Heart left ventricle (tissue), 13 donors: ENCODE measurements at regions not wholly inside any gene's neighbourhood (a gene's known extent, or its start where the extent isn't known, plus 50 kb on each side); places are given as distances from the start of the nearest gene placed in this dataset.

ENCODE experiments used
- POLR2A ChIP-seq, 2 donors: fragments of 450-650 bp; IDR thresholded peaks; one replicate each; pipeline ENCODE4 v1.6.1; 2017; ENCODE audit warnings: antibody characterized with exemption in 2 of 2, mild to moderate bottlenecking in 2 of 2, moderate library complexity in 2 of 2
- TF ChIP-seq, protein P1 (sequence below), 12 donors: fragments of 200-600 bp; sonication (generic) in 4 of 12; IDR thresholded peaks; one replicate each; pipeline versions ENCODE4 v1.5.0 to v1.8.0; 2018 to 2022; ENCODE audit warnings: antibody characterized with exemption in 12 of 12, mild to moderate bottlenecking in 5 of 12
- donor health status: ischemic (EF 13 %, LVEDD 7.1; RV severe dilation, severe dysfunction).
- donor health status: DM: no; HTN: yes; CAD: no.
- donor health status: DM: no; HTN: no; CAD: no.
- donor health status: ischemic (EF 25% LVEDD 6.9; RV normal size, moderate dysfunction).
- donor health status: ischemic (EF 25% LVEDD 5.7; RV mildly dilated, moderate dysfunction).
- donor health status: ischemic (EF 35%, LVEDD 5.7; RV mildly dilated, moderate dysfunction).
- donor health status: nonischemic (EF 11% LVEDD 7.7; RV severe dilation, severe dysfunction).
- donor health status: DM: yes; HTN: yes; CAD: no.
- donor health status: PGD.
- donor health status: ischemic (EF 29% LVEDD 5.4; RV normal size, mild dysfunction).
- donor health status: nonischemic (EF 23%, LVEDD 6.1; RV moderate dilation, normal function).

DNA sequence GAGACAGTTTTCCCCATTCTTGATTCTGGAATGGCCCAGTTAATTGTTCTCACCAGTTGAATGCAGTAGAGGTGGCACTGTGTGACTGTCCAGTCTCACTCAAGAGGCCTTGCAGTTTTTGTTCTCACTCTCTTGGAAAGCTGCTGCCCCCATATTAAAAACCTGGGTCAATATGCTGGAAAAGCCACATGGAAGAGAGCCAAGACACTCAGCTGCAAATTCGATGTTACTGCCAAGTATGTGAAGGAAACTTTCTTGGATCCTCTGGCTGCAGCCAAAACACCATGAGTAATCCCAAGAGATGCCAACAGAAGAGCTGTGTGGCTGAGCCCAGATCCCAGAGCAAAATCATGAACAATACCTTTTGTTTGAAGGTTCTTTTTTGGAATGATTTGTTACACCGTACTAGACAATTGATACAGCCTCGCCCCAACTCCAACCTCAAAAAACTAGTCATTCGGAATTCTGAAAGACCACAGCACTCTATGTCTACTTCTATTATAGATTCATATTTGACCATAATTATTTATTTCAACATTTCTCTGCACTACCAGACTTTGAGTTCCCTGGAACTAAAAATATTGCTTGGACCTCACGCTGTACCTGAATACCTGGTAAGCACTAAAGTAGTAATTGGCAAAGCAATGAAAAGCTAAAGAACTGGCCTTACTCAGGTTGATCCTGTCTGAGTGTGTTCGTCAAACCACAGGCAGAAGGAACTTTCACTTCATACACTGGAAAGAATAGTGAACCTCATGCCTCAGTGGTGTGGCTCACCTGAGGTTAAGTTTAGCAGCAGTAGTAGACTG lies 378.8 kb downstream of the ETS1 start:
- TF ChIP-seq, protein P1, sequence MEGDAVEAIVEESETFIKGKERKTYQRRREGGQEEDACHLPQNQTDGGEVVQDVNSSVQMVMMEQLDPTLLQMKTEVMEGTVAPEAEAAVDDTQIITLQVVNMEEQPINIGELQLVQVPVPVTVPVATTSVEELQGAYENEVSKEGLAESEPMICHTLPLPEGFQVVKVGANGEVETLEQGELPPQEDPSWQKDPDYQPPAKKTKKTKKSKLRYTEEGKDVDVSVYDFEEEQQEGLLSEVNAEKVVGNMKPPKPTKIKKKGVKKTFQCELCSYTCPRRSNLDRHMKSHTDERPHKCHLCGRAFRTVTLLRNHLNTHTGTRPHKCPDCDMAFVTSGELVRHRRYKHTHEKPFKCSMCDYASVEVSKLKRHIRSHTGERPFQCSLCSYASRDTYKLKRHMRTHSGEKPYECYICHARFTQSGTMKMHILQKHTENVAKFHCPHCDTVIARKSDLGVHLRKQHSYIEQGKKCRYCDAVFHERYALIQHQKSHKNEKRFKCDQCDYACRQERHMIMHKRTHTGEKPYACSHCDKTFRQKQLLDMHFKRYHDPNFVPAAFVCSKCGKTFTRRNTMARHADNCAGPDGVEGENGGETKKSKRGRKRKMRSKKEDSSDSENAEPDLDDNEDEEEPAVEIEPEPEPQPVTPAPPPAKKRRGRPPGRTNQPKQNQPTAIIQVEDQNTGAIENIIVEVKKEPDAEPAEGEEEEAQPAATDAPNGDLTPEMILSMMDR (IDR thresholded peaks at IDR 0.05) = no peak
- no peak for TF ChIP-seq POLR2A (IDR thresholded peaks at IDR 0.05)
